Stimulated activated CD4-positive, alpha-beta T cell treated with anti-CD3 and anti-CD28 coated beads, TNF-alpha, amount 100 ng/mL, for 1 hour (primary cell): ENCODE measurements at regions not wholly inside any gene's neighbourhood (a gene's known extent, or its start where the extent isn't known, plus 50 kb on each side); places are given as distances from the start of the nearest gene placed in this dataset.
"Not testable (repeated sequence)": the region's sequence is repeated elsewhere in the genome, so short reads cannot be mapped to it uniquely, and the experiment has no call there.

Experiments
- DNase-seq, 3 donors: peaks; one replicate each; pipeline ENCODE4 v3.0.0-alpha.2; 2020; ENCODE audit warnings: low read depth in 3 of 3, low spot score in 1 of 3

GRCh38 chr2:16066261-16067036, 126.1 kb downstream of the MYCN start:
- no peak for DNase-seq

GRCh38 chr2:16065272-16066069, 125.1 kb downstream of the MYCN start:
- DNase-seq = not testable (repeated sequence)

GRCh38 chr2:16064745-16065144, 124.4 kb downstream of the MYCN start:
- DNase-seq = no peak

GRCh38 chr2:16063955-16064633, 123.7 kb downstream of the MYCN start:
- DNase-seq = no peak

GRCh38 chr2:16063251-16063850, 123.0 kb downstream of the MYCN start:
- DNase-seq = no peak

GRCh38 chr2:16062471-16063250, 122.3 kb downstream of the MYCN start:
- DNase-seq = no peak

- no peak for DNase-seq
Observed at GRCh38 chr2:16061441-16062217, 121.3 kb downstream of the MYCN start.

GRCh38 chr2:16060936-16061338, 120.6 kb downstream of the MYCN start:
- DNase-seq = no peak

GRCh38 chr2:16060125-16060935, 120.0 kb downstream of the MYCN start:
- DNase-seq = no peak

GRCh38 chr2:16059393-16060016, 119.2 kb downstream of the MYCN start:
- DNase-seq = no peak

GRCh38 chr2:16058747-16059358, 118.5 kb downstream of the MYCN start:
- DNase-seq = no peak

- DNase-seq = no peak
Observed at GRCh38 chr2:16058256-16058655, 117.9 kb downstream of the MYCN start.

GRCh38 chr2:16057661-16058060, 117.3 kb downstream of the MYCN start:
- no peak for DNase-seq

- no peak for DNase-seq
Observed at GRCh38 chr2:16055848-16056580, 115.7 kb downstream of the MYCN start.

GRCh38 chr2:16053437-16054257, 113.3 kb downstream of the MYCN start:
- no peak for DNase-seq

- DNase-seq = not testable (repeated sequence)
Observed at GRCh38 chr2:16052571-16053052, 112.3 kb downstream of the MYCN start.
